ENCODE measurements at regions not wholly inside any gene's neighbourhood (a gene's known extent, or its start where the extent isn't known, plus 50 kb on each side); places are given as distances from the start of the nearest gene placed in this dataset.

DNA sequence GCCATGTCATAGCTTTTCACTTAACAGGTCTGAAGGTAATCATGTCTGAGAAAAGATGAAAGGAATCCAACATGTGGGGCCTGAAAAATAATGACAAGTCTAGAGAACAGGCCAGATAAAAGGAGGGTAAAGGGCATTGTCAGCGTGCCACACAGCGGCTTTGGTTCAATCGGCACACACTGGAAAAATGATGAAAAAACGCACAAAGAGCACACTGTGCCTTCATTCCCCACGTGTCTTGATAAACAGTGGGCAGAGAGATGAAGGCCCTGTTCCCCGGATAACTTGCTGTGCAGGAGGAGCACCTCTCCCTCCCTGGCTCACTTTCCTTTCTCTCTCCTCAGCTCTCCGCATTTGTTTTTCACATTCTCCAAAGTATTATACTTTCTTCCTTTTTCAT is 766.3 kb downstream of the TDRD15 start:
- TF ChIP-seq, protein P1, sequence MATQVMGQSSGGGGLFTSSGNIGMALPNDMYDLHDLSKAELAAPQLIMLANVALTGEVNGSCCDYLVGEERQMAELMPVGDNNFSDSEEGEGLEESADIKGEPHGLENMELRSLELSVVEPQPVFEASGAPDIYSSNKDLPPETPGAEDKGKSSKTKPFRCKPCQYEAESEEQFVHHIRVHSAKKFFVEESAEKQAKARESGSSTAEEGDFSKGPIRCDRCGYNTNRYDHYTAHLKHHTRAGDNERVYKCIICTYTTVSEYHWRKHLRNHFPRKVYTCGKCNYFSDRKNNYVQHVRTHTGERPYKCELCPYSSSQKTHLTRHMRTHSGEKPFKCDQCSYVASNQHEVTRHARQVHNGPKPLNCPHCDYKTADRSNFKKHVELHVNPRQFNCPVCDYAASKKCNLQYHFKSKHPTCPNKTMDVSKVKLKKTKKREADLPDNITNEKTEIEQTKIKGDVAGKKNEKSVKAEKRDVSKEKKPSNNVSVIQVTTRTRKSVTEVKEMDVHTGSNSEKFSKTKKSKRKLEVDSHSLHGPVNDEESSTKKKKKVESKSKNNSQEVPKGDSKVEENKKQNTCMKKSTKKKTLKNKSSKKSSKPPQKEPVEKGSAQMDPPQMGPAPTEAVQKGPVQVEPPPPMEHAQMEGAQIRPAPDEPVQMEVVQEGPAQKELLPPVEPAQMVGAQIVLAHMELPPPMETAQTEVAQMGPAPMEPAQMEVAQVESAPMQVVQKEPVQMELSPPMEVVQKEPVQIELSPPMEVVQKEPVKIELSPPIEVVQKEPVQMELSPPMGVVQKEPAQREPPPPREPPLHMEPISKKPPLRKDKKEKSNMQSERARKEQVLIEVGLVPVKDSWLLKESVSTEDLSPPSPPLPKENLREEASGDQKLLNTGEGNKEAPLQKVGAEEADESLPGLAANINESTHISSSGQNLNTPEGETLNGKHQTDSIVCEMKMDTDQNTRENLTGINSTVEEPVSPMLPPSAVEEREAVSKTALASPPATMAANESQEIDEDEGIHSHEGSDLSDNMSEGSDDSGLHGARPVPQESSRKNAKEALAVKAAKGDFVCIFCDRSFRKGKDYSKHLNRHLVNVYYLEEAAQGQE (IDR thresholded peaks at IDR 0.05; ENCODE audit: insufficient read depth in 1 of 2, low read depth in 2 of 2, low read length in 2 of 2): no peak
- no peak for TF ChIP-seq FOXP2 (optimal IDR thresholded peaks at IDR 0.05; ENCODE audit: borderline replicate concordance, extremely low read depth, extremely low read length, insufficient read depth)
- TF ChIP-seq POLR2AphosphoS5 (IDR thresholded peaks at IDR 0.05; ENCODE audit: low read depth, low read length): no peak
- TF ChIP-seq TAF1 (IDR thresholded peaks at IDR 0.05; ENCODE audit: borderline replicate concordance, insufficient read depth, low read length): no peak
- TF ChIP-seq SIN3A (IDR thresholded peaks at IDR 0.05; ENCODE audit: borderline replicate concordance, insufficient read depth, low read length): no peak

DNA sequence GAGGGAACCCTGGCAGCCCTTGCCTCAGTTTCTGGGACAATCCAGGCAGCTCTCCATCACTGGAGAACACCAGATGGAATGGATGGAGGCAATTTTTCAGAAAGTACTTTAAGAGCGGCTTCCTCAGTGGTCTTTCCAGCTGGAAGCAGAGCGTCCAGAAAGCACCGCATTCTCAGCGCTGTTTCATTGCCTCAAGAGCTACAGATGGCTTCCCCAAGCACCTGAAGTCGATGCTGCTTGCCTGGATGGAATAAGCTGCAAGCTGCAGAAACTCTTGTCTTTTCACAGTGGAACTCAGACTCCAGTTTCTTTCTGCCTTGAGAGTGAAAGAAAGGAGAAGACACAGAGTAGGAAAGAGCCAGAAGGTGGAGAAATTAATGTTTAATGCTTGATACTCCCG is 766.9 kb downstream of the TDRD15 start:
- TF ChIP-seq, protein P1 (IDR thresholded peaks at IDR 0.05; ENCODE audit: insufficient read depth in 1 of 2, low read depth in 2 of 2, low read length in 2 of 2): no peak
- TF ChIP-seq POLR2AphosphoS5 (IDR thresholded peaks at IDR 0.05; ENCODE audit: low read depth, low read length) (no peak), SIN3A (IDR thresholded peaks at IDR 0.05; ENCODE audit: borderline replicate concordance, insufficient read depth, low read length) (no peak), FOXP2 (optimal IDR thresholded peaks at IDR 0.05; ENCODE audit: borderline replicate concordance, extremely low read depth, extremely low read length, insufficient read depth) (no peak), TAF1 (IDR thresholded peaks at IDR 0.05; ENCODE audit: borderline replicate concordance, insufficient read depth, low read length) (no peak)

DNA sequence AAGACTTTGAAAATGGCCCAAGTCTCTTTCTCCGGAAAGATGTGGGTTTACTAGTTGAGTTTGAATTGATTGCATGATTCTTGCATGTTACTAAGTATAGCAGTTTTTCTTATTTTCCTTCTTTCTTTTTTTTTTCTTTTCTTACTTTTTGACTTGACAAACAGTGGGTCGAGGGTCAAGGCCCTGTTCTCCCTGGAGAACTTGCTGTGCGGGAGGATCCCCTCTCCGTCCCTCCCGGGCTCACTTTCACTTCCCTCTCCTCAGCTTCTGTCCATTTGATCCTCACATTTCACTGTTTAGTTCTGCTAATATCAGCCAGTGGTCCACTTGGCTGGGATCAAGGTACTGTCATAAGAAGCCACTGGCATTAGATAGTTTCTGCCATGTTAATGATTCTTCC is 767.4 kb downstream of the TDRD15 start:
- TF ChIP-seq FOXP2 (optimal IDR thresholded peaks at IDR 0.05; ENCODE audit: borderline replicate concordance, extremely low read depth, extremely low read length, insufficient read depth): no peak
- no peak for TF ChIP-seq TAF1 (IDR thresholded peaks at IDR 0.05; ENCODE audit: borderline replicate concordance, insufficient read depth, low read length)
- TF ChIP-seq POLR2AphosphoS5 (IDR thresholded peaks at IDR 0.05; ENCODE audit: low read depth, low read length): no peak
- TF ChIP-seq, protein P1 (IDR thresholded peaks at IDR 0.05; ENCODE audit: insufficient read depth in 1 of 2, low read depth in 2 of 2, low read length in 2 of 2): no peak
- no peak for TF ChIP-seq SIN3A (IDR thresholded peaks at IDR 0.05; ENCODE audit: borderline replicate concordance, insufficient read depth, low read length)

DNA sequence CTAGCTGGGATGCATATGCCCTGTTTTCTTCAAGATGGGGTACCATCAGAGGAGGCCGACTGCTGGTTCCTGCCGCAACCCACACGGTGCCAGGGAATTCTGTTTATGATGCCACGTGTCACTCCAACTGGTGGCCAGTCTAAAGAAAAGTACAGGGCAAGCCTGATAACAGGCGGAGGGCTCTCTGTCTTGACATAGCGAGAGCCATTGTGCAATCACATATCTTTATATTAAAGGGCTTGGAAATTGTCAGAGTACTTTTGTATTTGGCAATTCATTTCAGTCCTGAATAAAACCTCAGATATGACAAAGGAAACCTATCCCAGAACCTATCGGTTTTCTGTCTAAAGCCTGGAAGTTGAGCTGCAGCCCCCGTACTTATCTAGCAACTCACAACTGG is 768.4 kb downstream of the TDRD15 start:
- no peak for TF ChIP-seq SIN3A (IDR thresholded peaks at IDR 0.05; ENCODE audit: borderline replicate concordance, insufficient read depth, low read length)

DNA sequence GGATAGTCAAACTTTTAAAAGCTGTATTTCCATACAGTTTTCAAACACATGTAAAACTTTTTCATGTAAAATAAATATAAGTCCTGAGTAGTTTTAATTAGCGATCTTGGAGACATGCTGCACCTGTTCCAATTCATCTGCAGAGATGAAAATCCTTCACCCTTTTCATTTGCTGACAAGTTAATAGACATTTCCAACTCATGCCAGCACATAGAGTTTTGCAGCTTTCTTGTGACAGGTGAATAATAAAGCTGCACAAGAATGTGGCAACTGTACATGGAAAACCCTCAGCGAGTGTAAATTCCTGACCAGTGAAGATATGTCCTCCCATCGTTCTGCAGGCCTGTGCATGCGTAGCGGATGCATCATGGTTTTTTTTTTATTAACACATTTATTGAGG is 771.4 kb downstream of the TDRD15 start:
- no peak for TF ChIP-seq SIN3A (IDR thresholded peaks at IDR 0.05; ENCODE audit: borderline replicate concordance, insufficient read depth, low read length)
- no peak for TF ChIP-seq FOXP2 (optimal IDR thresholded peaks at IDR 0.05; ENCODE audit: borderline replicate concordance, extremely low read depth, extremely low read length, insufficient read depth)
- no peak for TF ChIP-seq TAF1 (IDR thresholded peaks at IDR 0.05; ENCODE audit: borderline replicate concordance, insufficient read depth, low read length)
- TF ChIP-seq, protein P1 (IDR thresholded peaks at IDR 0.05; ENCODE audit: insufficient read depth in 1 of 2, low read depth in 2 of 2, low read length in 2 of 2): no peak
- no peak for TF ChIP-seq POLR2AphosphoS5 (IDR thresholded peaks at IDR 0.05; ENCODE audit: low read depth, low read length)

Measured in PFSK-1 (cell line).